Neural cell (in vitro differentiated cells): ENCODE measurements at regions not wholly inside any gene's neighbourhood (a gene's known extent, or its start where the extent isn't known, plus 50 kb on each side); places are given as distances from the start of the nearest gene placed in this dataset.

ENCODE experiments used
- CTCF ChIP-seq: fragments of 450-650 bp; IDR thresholded peaks from 2 replicates; pipeline ENCODE4 v1.5.1; 2014; ENCODE audit warnings: antibody characterized with exemption, mild to moderate bottlenecking, moderate library complexity; ENCODE audit not compliant: poor library complexity, severe bottlenecking
- EP300 ChIP-seq: fragments of 450-650 bp; conservative IDR thresholded peaks from 2 replicates; pipeline ENCODE4 v1.6.1; 2014; ENCODE audit warnings: antibody characterized with exemption, mild to moderate bottlenecking, moderate library complexity; ENCODE audit not compliant: poor library complexity, severe bottlenecking
- EZH2 ChIP-seq: fragments of 200-600, 300-800 bp; shearing (Covaris generic), sonication (generic); IDR thresholded peaks from 2 replicates; pipeline ENCODE4 v1.6.1; 2014; ENCODE audit warnings: antibody characterized with exemption, low read length, borderline replicate concordance, mild to moderate bottlenecking; ENCODE audit not compliant: insufficient read depth, poor library complexity, severe bottlenecking
- MXI1 ChIP-seq: fragments of 450-650 bp; conservative IDR thresholded peaks from 2 replicates; pipeline ENCODE4 v1.6.1; 2014; ENCODE audit warnings: antibody characterized with exemption, mild to moderate bottlenecking; ENCODE audit not compliant: poor library complexity, severe bottlenecking
- POLR2AphosphoS5 ChIP-seq: IDR thresholded peaks from 2 replicates; pipeline ENCODE4 v1.6.1; 2012
- RAD21 ChIP-seq: fragments of 450-650 bp; conservative IDR thresholded peaks from 2 replicates; pipeline ENCODE4 v1.6.1; 2014; ENCODE audit warnings: antibody characterized with exemption, mild to moderate bottlenecking, moderate library complexity
- SMC3 ChIP-seq: fragments of 450-650 bp; conservative IDR thresholded peaks from 2 replicates; pipeline ENCODE4 v1.6.1; 2014; ENCODE audit warnings: antibody characterized with exemption, mild to moderate bottlenecking, moderate library complexity; ENCODE audit not compliant: poor library complexity
- TAF1 ChIP-seq: IDR thresholded peaks from 2 replicates; pipeline ENCODE4 v1.6.1; 2012; ENCODE audit warnings: low read depth
- TF ChIP-seq, protein P1 (sequence below): IDR thresholded peaks from 2 replicates; pipeline ENCODE4 v1.6.1; 2012; ENCODE audit warnings: borderline replicate concordance

GRCh38 chr2:120480346-120480902 is 134.5 kb downstream of the INHBB start:
- TF ChIP-seq, protein P1, sequence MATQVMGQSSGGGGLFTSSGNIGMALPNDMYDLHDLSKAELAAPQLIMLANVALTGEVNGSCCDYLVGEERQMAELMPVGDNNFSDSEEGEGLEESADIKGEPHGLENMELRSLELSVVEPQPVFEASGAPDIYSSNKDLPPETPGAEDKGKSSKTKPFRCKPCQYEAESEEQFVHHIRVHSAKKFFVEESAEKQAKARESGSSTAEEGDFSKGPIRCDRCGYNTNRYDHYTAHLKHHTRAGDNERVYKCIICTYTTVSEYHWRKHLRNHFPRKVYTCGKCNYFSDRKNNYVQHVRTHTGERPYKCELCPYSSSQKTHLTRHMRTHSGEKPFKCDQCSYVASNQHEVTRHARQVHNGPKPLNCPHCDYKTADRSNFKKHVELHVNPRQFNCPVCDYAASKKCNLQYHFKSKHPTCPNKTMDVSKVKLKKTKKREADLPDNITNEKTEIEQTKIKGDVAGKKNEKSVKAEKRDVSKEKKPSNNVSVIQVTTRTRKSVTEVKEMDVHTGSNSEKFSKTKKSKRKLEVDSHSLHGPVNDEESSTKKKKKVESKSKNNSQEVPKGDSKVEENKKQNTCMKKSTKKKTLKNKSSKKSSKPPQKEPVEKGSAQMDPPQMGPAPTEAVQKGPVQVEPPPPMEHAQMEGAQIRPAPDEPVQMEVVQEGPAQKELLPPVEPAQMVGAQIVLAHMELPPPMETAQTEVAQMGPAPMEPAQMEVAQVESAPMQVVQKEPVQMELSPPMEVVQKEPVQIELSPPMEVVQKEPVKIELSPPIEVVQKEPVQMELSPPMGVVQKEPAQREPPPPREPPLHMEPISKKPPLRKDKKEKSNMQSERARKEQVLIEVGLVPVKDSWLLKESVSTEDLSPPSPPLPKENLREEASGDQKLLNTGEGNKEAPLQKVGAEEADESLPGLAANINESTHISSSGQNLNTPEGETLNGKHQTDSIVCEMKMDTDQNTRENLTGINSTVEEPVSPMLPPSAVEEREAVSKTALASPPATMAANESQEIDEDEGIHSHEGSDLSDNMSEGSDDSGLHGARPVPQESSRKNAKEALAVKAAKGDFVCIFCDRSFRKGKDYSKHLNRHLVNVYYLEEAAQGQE = no peak
- TF ChIP-seq CTCF (no peak), POLR2AphosphoS5 (no peak), EZH2 (no peak), RAD21 (no peak), EP300 (no peak), MXI1 (no peak), SMC3 (no peak), TAF1 (no peak)
